ENCODE measurements at regions not wholly inside any gene's neighbourhood (a gene's known extent, or its start where the extent isn't known, plus 50 kb on each side); places are given as distances from the start of the nearest gene placed in this dataset.

DNA sequence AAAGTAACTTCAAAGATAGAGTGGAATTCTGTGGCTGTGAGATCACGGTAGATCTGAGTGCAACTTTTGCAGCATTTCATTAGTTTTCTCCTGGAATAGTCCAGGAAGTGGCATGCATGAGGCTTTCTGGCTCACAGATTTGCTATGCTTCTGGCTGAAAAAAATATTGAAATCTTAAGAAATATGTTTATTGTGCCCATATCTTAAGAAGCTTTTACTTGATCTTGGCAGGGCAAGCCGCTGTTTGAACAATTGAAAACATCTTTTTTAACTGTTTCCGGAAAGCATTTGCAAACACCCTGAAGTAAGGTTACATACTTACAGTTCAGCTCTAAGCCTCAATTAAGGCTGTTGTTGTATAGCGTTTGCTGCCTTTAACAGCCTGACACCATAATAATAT is 135.7 kb upstream of the GDNF start:
- DNase-seq (no peak), ATAC-seq (no peak)
- Histone ChIP-seq H3K4me3 (no peak overlapping the region), H3K9me3 (no peaks in the 10 kb centered on the region), H3K27ac (no peak overlapping the region), H3K27me3 (ENCODE audit: low read depth) (no peaks in the 10 kb centered on the region), H3K4me1 (no peaks in the 10 kb centered on the region), H3K36me3 (no peaks in the 10 kb centered on the region)
- no peak for TF ChIP-seq CTCF (IDR thresholded peaks at IDR 0.05)
- intact Hi-C loops (cut with DNase I): no loop called here

GRCh38 chr5:37971483-37972024 is 131.7 kb upstream of the GDNF start:
- no peak for ATAC-seq
- no peak for DNase-seq
- Histone ChIP-seq H3K27me3 (ENCODE audit: low read depth) (no peaks in the 10 kb centered on the region), H3K27ac (no peak overlapping the region), H3K4me3 (no peak overlapping the region), H3K36me3 (no peaks in the 10 kb centered on the region), H3K4me1 (no peaks in the 10 kb centered on the region), H3K9me3 (no peaks in the 10 kb centered on the region)
- no peak for TF ChIP-seq CTCF (IDR thresholded peaks at IDR 0.05)
- intact Hi-C loops (cut with DNase I): no loop called here

DNA sequence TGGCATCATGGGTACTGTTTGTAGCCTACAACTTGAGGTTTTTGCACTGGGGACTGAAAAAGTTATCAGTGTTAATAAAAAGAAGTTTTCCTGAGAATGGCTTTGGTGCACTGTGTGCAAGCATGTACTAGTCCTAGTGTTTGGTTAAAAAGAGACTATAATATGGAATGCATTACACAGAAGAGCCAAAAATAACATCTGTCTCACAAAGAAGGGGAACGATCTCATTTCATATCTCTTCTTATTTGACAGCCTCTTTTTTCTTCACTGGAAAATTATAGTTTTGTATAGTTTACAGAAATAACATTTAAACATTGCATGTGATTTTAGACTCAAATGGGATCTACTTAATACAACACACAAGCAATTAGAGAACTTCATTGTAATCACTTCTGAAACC is 127.0 kb upstream of the GDNF start:
- no peaks in the 10 kb centered on the region for H3K4me1 ChIP-seq
- H3K27ac ChIP-seq: no peak overlapping the region
- intact Hi-C loops (cut with DNase I): no loop called here
- no peak for TF ChIP-seq CTCF (IDR thresholded peaks at IDR 0.05)
- ATAC-seq (no peak), DNase-seq (no peak)
- H3K9me3 ChIP-seq: no peaks in the 10 kb centered on the region
- no peaks in the 10 kb centered on the region for H3K36me3 ChIP-seq
- H3K27me3 ChIP-seq (ENCODE audit: low read depth): no peaks in the 10 kb centered on the region
- H3K4me3 ChIP-seq: no peak overlapping the region

DNA sequence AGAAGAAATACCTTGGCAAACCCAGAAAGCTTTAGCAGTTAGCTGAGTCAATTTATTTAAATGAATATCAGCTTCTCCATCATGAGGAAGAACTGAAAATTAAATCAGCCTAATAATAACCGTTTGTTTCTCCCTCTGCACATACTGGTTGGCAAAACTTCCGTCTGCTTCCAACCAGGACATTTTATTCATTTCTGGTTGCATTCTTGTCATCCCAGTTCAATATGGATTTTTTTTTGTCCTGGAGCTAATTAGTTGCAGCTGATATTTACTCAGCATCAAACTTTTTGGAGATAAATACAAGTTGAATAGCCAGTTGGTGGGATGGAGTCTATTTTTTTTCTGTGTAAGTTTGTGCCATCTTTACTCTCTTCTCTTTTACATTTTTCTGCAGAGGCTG is 126.5 kb upstream of the GDNF start:
- no peak for TF ChIP-seq CTCF (IDR thresholded peaks at IDR 0.05)
- ATAC-seq: no peak
- H3K4me1 ChIP-seq: no peaks in the 10 kb centered on the region
- DNase-seq: no peak
- no peaks in the 10 kb centered on the region for H3K36me3 ChIP-seq
- intact Hi-C loops (cut with DNase I): no loop called here
- H3K4me3 ChIP-seq: no peak overlapping the region
- no peaks in the 10 kb centered on the region for H3K9me3 ChIP-seq
- H3K27me3 ChIP-seq (ENCODE audit: low read depth): no peaks in the 10 kb centered on the region
- H3K27ac ChIP-seq: no peak overlapping the region

GRCh38 chr5:37962389-37962788 is 122.5 kb upstream of the GDNF start:
- H3K36me3 ChIP-seq: no peaks in the 10 kb centered on the region
- ATAC-seq (no peak), DNase-seq (no peak)
- H3K4me3 ChIP-seq: no peak overlapping the region
- H3K27me3 ChIP-seq (ENCODE audit: low read depth): no peaks in the 10 kb centered on the region
- no peaks in the 10 kb centered on the region for H3K4me1 ChIP-seq
- intact Hi-C loops (cut with DNase I): no loop called here
- no peak for TF ChIP-seq CTCF (IDR thresholded peaks at IDR 0.05)
- peaks cover 13% of the 10 kb centered on the region for H3K9me3 ChIP-seq
- H3K27ac ChIP-seq: no peak overlapping the region

- intact Hi-C loops (cut with DNase I): no loop called here
These were observed 117.4 kb upstream of the GDNF start for GRCh38 chr5:37957218-37957617.

More at GRCh38 chr5:37957218-37957617, 117.4 kb upstream of the GDNF start:
- no peak overlapping the region for H3K27ac ChIP-seq
- H3K4me1 ChIP-seq: no peaks in the 10 kb centered on the region
- no peak overlapping the region for H3K4me3 ChIP-seq
- no peaks in the 10 kb centered on the region for H3K36me3 ChIP-seq
- ATAC-seq (no peak), DNase-seq (no peak)
- TF ChIP-seq CTCF (IDR thresholded peaks at IDR 0.05): no peak
- peaks cover 13% of the 10 kb centered on the region for H3K9me3 ChIP-seq
- H3K27me3 ChIP-seq (ENCODE audit: low read depth): no peaks in the 10 kb centered on the region
